ENCODE measurements at regions not wholly inside any gene's neighbourhood (a gene's known extent, or its start where the extent isn't known, plus 50 kb on each side); places are given as distances from the start of the nearest gene placed in this dataset.
A peak's percentile ranks its signal among the peaks of the same experiment; 100 is the strongest.

- H3K4me1 ChIP-seq (ENCODE audit: control insufficient read depth in 1 of 2, low read depth in 2 of 2), result peaks cover 7 to 15% of the 10 kb centered on the region in 2 donors
- peak overlapping the region in 1 of 2 donors; percentile 45 for H3K27ac ChIP-seq
Observed at GRCh38 chr5:4019841-4020240, 424.2 kb downstream of the IRX1 start.

GRCh38 chr5:4020400-4020799 is 424.8 kb downstream of the IRX1 start:
- TF ChIP-seq CTCF (IDR thresholded peaks at IDR 0.05), result no peak
- Histone ChIP-seq H3K9me3 (no peaks in the 10 kb centered on the region), H3K4me3 (no peak overlapping the region), H3K36me3 (no peaks in the 10 kb centered on the region), H3K27ac (peak overlapping the region in 1 of 2 donors; percentile 45), H3K4me1 (ENCODE audit: control insufficient read depth in 1 of 2, low read depth in 2 of 2) (peaks cover 7 to 13% of the 10 kb centered on the region in 2 donors), H3K27me3 (replicated peaks; ENCODE audit: insufficient read depth) (no peaks in the 10 kb centered on the region)
- ATAC-seq (ENCODE audit: insufficient number of reproducible peaks, low FRiP score, low read depth), result no peak
- no peak for DNase-seq (ENCODE audit: low spot score)

More at GRCh38 chr5:4019841-4020240, 424.2 kb downstream of the IRX1 start:
- ATAC-seq (ENCODE audit: insufficient number of reproducible peaks, low FRiP score, low read depth), result no peak
- DNase-seq (ENCODE audit: low spot score), result no peak
- Histone ChIP-seq H3K9me3 (no peaks in the 10 kb centered on the region), H3K36me3 (no peaks in the 10 kb centered on the region), H3K4me3 (no peak overlapping the region), H3K27me3 (replicated peaks; ENCODE audit: insufficient read depth) (no peaks in the 10 kb centered on the region)
- TF ChIP-seq CTCF (IDR thresholded peaks at IDR 0.05), result no peak

GRCh38 chr5:4022056-4022670 is 426.5 kb downstream of the IRX1 start:
- H3K27me3 ChIP-seq (replicated peaks; ENCODE audit: insufficient read depth), result no peaks in the 10 kb centered on the region
- no peak for DNase-seq (ENCODE audit: low spot score)
- H3K4me1 ChIP-seq (ENCODE audit: control insufficient read depth in 1 of 2, low read depth in 2 of 2), result peaks cover 0 to 7% of the 10 kb centered on the region in 2 donors
- no peaks in the 10 kb centered on the region for H3K36me3 ChIP-seq
- no peaks in the 10 kb centered on the region for H3K9me3 ChIP-seq
- no peak for ATAC-seq (ENCODE audit: insufficient number of reproducible peaks, low FRiP score, low read depth)
- H3K27ac ChIP-seq, result no peak overlapping the region
- TF ChIP-seq CTCF (IDR thresholded peaks at IDR 0.05), result no peak
- no peak overlapping the region for H3K4me3 ChIP-seq

DNA sequence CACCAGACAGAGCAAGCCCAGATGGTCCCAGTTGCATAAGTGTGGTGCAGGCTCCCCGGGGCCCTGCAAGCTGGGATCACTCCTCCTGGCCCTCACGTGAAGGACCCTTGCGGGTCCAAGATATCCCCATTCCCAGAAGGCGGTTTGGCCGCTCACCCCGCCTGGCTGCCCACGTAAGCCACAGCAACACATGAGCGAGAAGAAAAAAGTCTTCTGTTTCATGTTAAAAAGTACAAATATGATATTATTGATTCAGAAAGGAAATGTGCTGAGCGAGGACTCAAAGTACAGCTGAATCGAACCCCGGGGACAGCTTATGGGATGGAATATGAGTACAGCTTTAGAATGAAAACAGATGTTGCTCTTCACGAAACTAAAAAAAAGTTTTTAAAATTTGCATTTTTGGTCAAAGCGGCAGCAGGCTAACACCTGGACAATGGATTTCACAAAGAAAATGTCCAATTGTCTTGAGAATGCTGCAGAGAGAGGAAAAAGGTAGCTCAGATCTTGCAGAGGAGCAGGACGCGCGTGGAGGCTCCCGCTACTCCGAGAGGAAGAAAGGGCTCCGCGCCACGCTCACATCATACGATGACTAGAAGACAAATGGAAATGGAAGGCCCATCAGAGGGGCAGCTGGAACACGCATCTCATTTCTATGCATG is 427.6 kb downstream of the IRX1 start:
- peaks cover 0 to 7% of the 10 kb centered on the region in 2 donors for H3K4me1 ChIP-seq (ENCODE audit: control insufficient read depth in 1 of 2, low read depth in 2 of 2)
- DNase-seq (ENCODE audit: low spot score) (no peak), ATAC-seq (ENCODE audit: insufficient number of reproducible peaks, low FRiP score, low read depth) (no peak)
- no peaks in the 10 kb centered on the region for H3K9me3 ChIP-seq
- no peaks in the 10 kb centered on the region for H3K36me3 ChIP-seq
- no peak overlapping the region for H3K4me3 ChIP-seq
- no peak overlapping the region for H3K27ac ChIP-seq
- no peaks in the 10 kb centered on the region for H3K27me3 ChIP-seq (replicated peaks; ENCODE audit: insufficient read depth)
- no peak for TF ChIP-seq CTCF (IDR thresholded peaks at IDR 0.05)

DNA sequence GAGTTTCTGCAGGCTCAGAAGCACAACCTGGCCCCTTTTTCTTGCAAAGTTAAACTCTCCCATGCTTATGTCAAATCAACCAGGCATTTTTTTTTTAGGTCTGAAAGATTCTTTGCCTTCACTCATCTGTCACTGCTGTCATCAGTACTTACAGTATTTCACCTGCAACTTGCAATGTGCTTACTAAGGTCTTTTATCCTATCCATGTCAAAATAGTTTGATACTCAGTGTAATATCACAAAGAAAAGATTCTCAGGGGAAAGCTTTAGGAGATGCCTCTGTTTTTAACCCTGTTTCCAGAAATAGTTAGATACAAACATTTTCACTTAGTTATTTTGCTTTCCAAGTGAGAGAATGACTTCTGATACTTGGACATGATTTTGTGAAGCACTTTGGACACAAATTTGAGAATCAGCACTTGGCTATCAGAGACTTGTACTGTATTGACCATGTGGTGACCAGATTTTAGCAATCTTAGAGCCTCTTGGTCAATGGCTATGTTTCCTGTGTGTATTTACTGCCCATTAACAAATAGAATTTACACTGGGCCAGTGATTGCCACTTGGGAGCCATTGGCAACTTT is 428.2 kb downstream of the IRX1 start:
- Histone ChIP-seq H3K9me3 (no peaks in the 10 kb centered on the region), H3K27me3 (replicated peaks; ENCODE audit: insufficient read depth) (no peaks in the 10 kb centered on the region), H3K4me1 (ENCODE audit: control insufficient read depth in 1 of 2, low read depth in 2 of 2) (peaks cover 0 to 7% of the 10 kb centered on the region in 2 donors), H3K4me3 (no peak overlapping the region), H3K36me3 (no peaks in the 10 kb centered on the region), H3K27ac (no peak overlapping the region)
- DNase-seq (ENCODE audit: low spot score), result no peak
- no peak for ATAC-seq (ENCODE audit: insufficient number of reproducible peaks, low FRiP score, low read depth)
- TF ChIP-seq CTCF (IDR thresholded peaks at IDR 0.05), result no peak

Measured in thoracic aorta (tissue), 2 donors.